UCSD-AML1 (cell line): ENCODE measurements at regions not wholly inside any gene's neighbourhood (a gene's known extent, or its start where the extent isn't known, plus 50 kb on each side); places are given as distances from the start of the nearest gene placed in this dataset.
"Not testable (repeated sequence)": the region's sequence is repeated elsewhere in the genome, so short reads cannot be mapped to it uniquely, and the experiment has no call there.

Experiments
- DNase-seq: peaks from one replicate; lab custom pipeline; 2025; ENCODE audit not compliant: unreplicated experiment; lab: John Stamatoyannopoulos, UW

GRCh38 chr6:169101981-169102380 is 151.7 kb downstream of the THBS2 start:
- DNase-seq = no peak

DNA sequence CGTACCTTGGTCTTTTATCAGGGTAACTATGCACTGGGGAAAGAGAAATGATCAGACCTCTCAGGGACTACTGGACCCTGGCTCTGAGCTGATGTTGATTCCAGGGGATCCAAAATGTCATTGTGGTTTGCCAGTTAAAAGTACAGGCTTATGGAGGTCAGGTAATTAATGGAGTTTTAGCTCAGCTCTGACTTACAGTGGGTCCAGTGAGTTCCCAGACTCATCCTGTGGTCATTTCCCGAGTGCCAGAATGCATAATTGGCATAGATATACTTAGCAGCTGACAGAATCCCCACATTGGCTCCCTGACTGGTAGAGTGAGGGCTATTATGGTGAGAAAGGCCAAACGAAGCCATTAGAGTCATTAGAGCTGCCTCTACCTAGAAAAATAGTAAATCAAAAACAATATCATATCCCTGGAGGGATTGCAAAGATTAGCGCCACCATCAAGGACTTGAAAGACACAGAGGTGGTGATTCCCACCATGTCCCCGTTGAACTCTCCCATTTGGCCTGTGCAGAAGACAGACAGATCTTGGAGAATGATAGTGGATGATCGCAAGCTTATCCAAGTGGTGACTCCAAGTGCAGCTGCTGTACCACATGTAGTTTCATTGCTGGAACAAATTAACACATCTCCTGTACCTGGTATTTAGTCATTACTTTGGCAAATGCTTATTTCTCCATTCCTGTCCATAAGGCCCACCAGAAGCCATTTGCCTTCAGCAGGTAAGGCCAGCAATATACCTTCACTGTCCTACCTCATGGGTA is 152.4 kb downstream of the THBS2 start:
- no peak for DNase-seq

GRCh38 chr6:169099411-169100202 is 154.0 kb downstream of the THBS2 start:
- no peak for DNase-seq

- DNase-seq = not testable (repeated sequence)
These were observed 155.0 kb downstream of the THBS2 start for GRCh38 chr6:169098651-169099050.

DNA sequence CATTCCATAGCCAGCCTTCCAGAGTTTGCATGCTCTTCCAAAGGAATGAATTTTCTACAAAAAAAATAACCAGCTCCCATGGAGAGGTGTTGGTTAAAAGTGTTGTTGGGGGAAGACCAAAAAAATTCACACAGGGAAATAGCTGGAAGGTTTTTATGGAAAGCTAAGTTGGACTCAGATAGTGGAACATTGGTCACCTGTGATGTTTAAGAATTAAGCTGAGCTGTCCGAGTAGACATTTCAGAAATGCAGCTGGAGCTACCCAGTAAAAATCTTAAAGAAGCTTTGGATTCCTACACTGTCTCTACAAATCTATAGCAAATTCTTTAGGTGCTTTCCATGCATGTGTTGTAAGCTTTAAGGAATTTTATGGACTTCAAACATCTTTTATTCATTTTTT is 155.5 kb downstream of the THBS2 start:
- no peak for DNase-seq

- no peak for DNase-seq
These were observed 156.2 kb downstream of the THBS2 start for GRCh38 chr6:169097381-169097959.

DNA sequence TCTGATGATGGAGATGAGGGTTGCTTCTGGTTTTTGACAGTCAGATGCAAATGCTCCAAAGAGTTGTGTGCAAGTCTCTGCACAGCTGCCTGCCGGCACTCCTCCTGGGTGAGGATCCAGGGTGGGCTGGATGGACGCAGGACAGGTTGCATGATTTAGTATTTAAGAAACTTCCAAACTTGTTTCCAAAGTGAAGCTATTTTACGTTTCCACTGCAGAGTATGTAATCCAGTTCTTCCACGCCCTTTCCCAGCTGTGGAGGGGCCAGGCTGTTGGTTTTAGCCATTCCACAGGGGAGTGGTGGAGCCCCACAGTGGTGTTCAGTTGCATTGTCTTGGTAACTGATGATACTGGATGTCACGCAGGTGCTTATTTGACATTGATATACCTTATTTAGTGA is 157.3 kb downstream of the THBS2 start:
- no peak for DNase-seq

DNA sequence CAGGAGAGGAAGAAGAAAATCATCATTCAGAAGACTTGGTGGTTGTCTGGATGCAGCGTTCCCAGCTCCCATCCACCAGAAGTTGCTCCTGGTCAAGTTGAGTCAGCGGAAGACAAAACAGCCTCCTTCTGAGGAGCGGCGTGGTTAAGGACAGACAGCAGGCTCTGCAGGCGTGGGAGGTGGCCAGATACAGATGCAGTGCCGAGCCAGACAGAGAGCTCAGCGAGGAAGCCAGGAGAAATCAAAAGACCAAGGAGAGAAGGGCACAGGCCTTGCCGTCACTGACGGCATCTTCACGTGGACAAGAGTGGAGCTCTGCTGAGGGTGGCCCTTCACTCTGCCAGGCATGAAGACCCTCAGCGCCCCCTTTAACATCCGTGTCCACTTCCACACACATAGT is 158.5 kb downstream of the THBS2 start:
- no peak for DNase-seq

DNA sequence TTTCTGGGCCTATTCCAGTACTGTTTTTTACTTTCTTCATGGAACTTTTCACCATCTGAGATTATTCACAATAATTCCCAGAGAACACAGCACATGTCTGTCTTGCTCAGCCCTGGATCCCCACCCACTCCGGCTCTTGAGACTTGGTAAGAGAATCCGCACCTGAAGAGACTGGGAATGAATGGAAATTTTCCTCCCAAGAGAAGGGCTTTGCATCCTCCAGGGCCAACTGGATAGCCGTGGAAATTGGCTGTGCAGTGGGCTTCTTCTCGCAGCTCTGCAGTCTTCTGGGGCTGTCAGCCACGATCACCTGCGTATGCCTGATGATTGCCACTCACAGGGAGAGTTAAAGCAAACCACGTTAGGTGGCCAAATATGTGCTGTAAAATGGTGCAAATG is 159.1 kb downstream of the THBS2 start:
- DNase-seq = no peak

- DNase-seq = no peak
These were observed 159.7 kb downstream of the THBS2 start for GRCh38 chr6:169093770-169094551.

DNA sequence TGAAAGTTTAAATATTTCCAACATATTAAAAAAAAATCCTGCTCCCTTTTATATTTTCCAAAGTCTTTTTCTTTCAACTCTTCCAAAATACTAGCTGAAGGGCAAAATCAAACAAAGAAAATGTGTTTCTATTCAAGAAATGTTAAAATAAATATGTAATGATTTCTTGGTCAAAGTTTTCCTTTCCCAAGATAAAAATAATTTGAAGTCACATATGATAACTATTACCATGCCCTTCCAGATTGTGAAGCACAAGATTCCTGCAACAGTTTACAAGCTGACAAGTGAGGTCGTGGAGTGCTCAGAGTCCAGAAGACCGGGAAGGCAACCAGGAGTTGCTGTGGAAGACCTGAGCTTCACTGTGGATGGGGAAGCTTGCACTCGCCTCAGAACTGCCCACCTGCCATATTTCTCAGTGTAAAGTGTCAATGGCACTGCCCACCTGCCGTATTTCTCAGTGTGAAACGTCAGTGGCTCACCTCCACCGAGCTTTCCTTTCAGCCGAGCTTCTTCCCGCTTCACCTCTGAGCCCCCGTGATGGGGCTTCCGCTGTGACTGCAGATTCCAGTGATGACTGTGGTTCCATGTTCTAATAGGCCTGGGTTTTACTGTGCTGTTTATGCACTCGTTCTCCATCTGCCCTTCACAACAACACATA is 160.5 kb downstream of the THBS2 start:
- no peak for DNase-seq

DNA sequence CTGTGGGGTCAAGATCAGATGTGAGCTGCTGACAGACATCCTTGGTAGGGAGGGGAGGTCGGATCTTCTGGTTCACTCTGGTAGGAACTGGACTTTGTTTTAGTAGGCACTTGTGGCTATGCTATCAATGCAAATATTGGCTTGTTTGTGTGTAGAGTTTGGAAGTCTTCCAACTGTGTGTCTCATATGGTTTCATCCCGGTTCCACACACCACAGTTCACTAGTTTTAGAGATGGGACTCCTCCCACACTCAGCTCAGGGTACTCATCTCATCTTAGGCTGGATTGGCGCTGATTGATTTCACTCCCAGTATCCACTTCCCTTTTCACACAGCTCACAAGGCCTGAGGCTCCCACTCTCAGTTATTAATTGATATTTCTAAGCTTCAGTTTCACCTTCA is 161.3 kb downstream of the THBS2 start:
- no peak for DNase-seq

- not testable (repeated sequence) for DNase-seq
These were observed 163.0 kb downstream of the THBS2 start for GRCh38 chr6:169090514-169091127.

DNA sequence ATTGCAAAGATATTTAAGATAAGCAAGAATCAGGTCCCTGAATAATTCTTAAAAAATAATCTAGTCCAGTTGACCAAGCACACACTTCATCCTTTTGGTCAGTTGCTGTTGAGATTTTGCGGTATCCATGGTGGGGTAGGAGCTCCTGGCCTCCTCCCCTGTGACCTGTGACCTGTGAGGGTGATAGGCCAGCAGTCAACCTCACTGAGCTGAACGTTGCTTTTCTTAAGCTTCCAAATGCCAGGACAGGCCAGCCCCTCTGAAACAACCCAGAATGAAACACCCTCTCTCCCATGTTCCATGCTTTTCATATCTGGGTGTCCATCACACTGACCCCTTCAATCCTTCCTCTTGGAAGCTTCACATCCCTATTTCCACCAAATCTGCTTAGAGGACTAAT is 164.9 kb downstream of the THBS2 start:
- DNase-seq = no peak

GRCh38 chr6:169087443-169088041 is 166.1 kb downstream of the THBS2 start:
- no peak for DNase-seq

- DNase-seq = not testable (repeated sequence)
These were observed 167.0 kb downstream of the THBS2 start for GRCh38 chr6:169086616-169087015.

GRCh38 chr6:169086020-169086419 is 167.6 kb downstream of the THBS2 start:
- DNase-seq = no peak

GRCh38 chr6:169085466-169085865 is 168.2 kb downstream of the THBS2 start:
- DNase-seq = no peak

- DNase-seq = not testable (repeated sequence)
These were observed 169.1 kb downstream of the THBS2 start for GRCh38 chr6:169084557-169084956.

DNA sequence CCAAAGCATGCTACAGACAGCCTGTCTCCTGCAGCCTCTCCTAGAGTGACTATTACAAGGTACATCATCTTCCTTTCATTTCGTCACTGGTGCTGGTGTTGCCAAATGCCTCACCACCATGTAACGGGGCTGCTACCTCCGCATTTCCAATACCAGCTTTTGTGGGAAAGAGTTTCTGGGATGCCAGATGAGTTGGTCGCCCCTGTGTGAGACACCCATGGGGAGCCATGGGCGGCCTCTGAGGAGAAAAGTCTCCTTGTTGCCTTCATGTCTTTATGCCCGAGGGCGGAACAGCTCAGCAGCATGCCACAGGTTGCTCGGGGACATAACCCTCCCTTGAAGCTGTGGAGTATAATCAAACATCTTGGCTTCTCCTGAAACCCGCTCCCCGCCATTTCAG is 169.6 kb downstream of the THBS2 start:
- DNase-seq = no peak
